GM23338 (cell line): ENCODE measurements at regions not wholly inside any gene's neighbourhood (a gene's known extent, or its start where the extent isn't known, plus 50 kb on each side); places are given as distances from the start of the nearest gene placed in this dataset.
"Not testable (repeated sequence)": the region's sequence is repeated elsewhere in the genome, so short reads cannot be mapped to it uniquely, and the experiment has no call there.

Experiments
- ATAC-seq: fragments of 200-7000 bp; cut with Tn5 transposase; 3 replicates; pipeline ENCODE4 v1.9.1; 2020
- DNase-seq: peaks from one replicate; pipeline ENCODE4 v3.0.0-alpha.2; 2015; ENCODE audit warnings: low spot score
- H2AFZ ChIP-seq: fragments of 200-600 bp; sonication (generic); 2 replicates; pipeline ENCODE4 v1.8.0; 2016; ENCODE audit warnings: antibody characterized with exemption, mild to moderate bottlenecking, moderate library complexity
- H3F3A ChIP-seq: fragments of 200-600 bp; sonication (generic); replicated peaks from 2 replicates; pipeline ENCODE4 v1.8.0; 2017; ENCODE audit warnings: antibody characterized with exemption, mixed run types, low read depth
- H3K27ac ChIP-seq: fragments of 200-600 bp; sonication (generic); 2 replicates; pipeline ENCODE4 v1.6.1; 2016; ENCODE audit warnings: low read depth
- H3K27me3 ChIP-seq: fragments of 200-600 bp; sonication (generic); 2 replicates; pipeline ENCODE4 v1.8.0; 2016; ENCODE audit warnings: mild to moderate bottlenecking, mixed run types, moderate library complexity; ENCODE audit not compliant: insufficient read depth
- H3K36me3 ChIP-seq: fragments of 200-600 bp; sonication (generic); 2 replicates; pipeline ENCODE4 v1.8.0; 2016; ENCODE audit warnings: mild to moderate bottlenecking; ENCODE audit not compliant: insufficient read depth
- H3K4me1 ChIP-seq: fragments of 200-600 bp; sonication (generic); 2 replicates; pipeline ENCODE4 v1.8.0; 2016; ENCODE audit warnings: mild to moderate bottlenecking, moderate library complexity; ENCODE audit not compliant: insufficient read depth
- H3K4me2 ChIP-seq: fragments of 200-600 bp; sonication (generic); 2 replicates; pipeline ENCODE4 v1.7.1; 2017; ENCODE audit warnings: mixed run types
- H3K4me3 ChIP-seq: fragments of 200-600 bp; sonication (generic); 2 replicates; pipeline ENCODE4 v1.6.1; 2016; ENCODE audit warnings: mixed run types
- H3K79me2 ChIP-seq: fragments of 200-600 bp; sonication (generic); replicated peaks from 2 replicates; pipeline ENCODE4 v1.8.0; 2017; ENCODE audit warnings: mild to moderate bottlenecking; ENCODE audit not compliant: insufficient read depth
- H3K9me2 ChIP-seq: fragments of 200-600 bp; sonication (generic); 2 replicates; pipeline ENCODE4 v1.8.0; 2017; ENCODE audit not compliant: insufficient read depth
- H4K20me1 ChIP-seq: fragments of 200-600 bp; sonication (generic); replicated peaks from 2 replicates; pipeline ENCODE4 v1.8.0; 2017; ENCODE audit warnings: mild to moderate bottlenecking; ENCODE audit not compliant: insufficient read depth
- H3K27ac Mint-ChIP-seq: 2 replicates; pipeline ENCODE4 v1.8.0; 2020; ENCODE audit warnings: inconsistent platforms, mild to moderate bottlenecking, moderate library complexity, mixed read lengths
- H3K27me3 Mint-ChIP-seq: 3 replicates; pipeline ENCODE4 v1.8.0; 2022; ENCODE audit warnings: low read depth, mild to moderate bottlenecking, moderate library complexity, mixed read lengths, inconsistent platforms; ENCODE audit not compliant: insufficient read depth, poor library complexity
- H3K36me3 Mint-ChIP-seq: 3 replicates; pipeline ENCODE4 v1.8.0; 2021; ENCODE audit warnings: low read depth, mild to moderate bottlenecking, inconsistent platforms, moderate library complexity, mixed read lengths
- H3K4me1 Mint-ChIP-seq: 3 replicates; pipeline ENCODE4 v1.8.0; 2020; ENCODE audit warnings: mild to moderate bottlenecking, inconsistent platforms, mixed read lengths
- H3K4me3 Mint-ChIP-seq: 3 replicates; pipeline ENCODE4 v1.8.0; 2021; ENCODE audit warnings: moderate library complexity, mild to moderate bottlenecking, inconsistent platforms, mixed read lengths
- H3K9me3 Mint-ChIP-seq: 3 replicates; pipeline ENCODE4 v1.8.0; 2020; ENCODE audit warnings: moderate library complexity, mild to moderate bottlenecking, inconsistent platforms, mixed read lengths
- CREB1 ChIP-seq: fragments of 250-450 bp; sonication (Bioruptor Pico); IDR thresholded peaks from 2 replicates; pipeline ENCODE4 v1.5.0; 2020; ENCODE audit warnings: low read depth, mild to moderate bottlenecking, moderate library complexity
- CTCF ChIP-seq, 2 experiments: fragments of 200-600 bp in 1 of 2; sonication (generic) in 1 of 2; conservative IDR thresholded peaks; 2 replicates each; pipeline versions ENCODE4 v1.5.1 to v1.6.1; 2016 to 2017; ENCODE audit warnings: antibody characterized with exemption in 2 of 2, low read depth in 2 of 2, mild to moderate bottlenecking in 2 of 2, moderate library complexity in 1 of 2
- EZH2 ChIP-seq: fragments of 200-600 bp; sonication (generic); IDR thresholded peaks from one replicate; pipeline ENCODE4 v1.8.0; 2017; ENCODE audit warnings: antibody characterized with exemption, mild to moderate bottlenecking, low read depth; ENCODE audit not compliant: unreplicated experiment
- EZH2phosphoT487 ChIP-seq: fragments of 200-600 bp; sonication (generic); IDR thresholded peaks from one replicate; pipeline ENCODE4 v1.8.1; 2018; ENCODE audit warnings: antibody characterized with exemption; ENCODE audit not compliant: unreplicated experiment
- POLR2AphosphoS5 ChIP-seq: IDR thresholded peaks from 2 replicates; pipeline ENCODE4 v1.6.1; 2016; ENCODE audit warnings: antibody characterized with exemption, low read depth
- REST ChIP-seq: IDR thresholded peaks from one replicate; pipeline ENCODE4 v1.6.1; 2018; ENCODE audit warnings: antibody characterized with exemption; ENCODE audit not compliant: unreplicated experiment
- STAT1 ChIP-seq: IDR thresholded peaks from one replicate; pipeline ENCODE4 v1.6.1; 2016; ENCODE audit warnings: antibody characterized with exemption; ENCODE audit not compliant: unreplicated experiment
- ZNF114 ChIP-seq: fragments of 250-450 bp; sonication (Bioruptor Pico); IDR thresholded peaks from 2 replicates; pipeline ENCODE4 v1.5.0; 2020; ENCODE audit warnings: mild to moderate bottlenecking, moderate library complexity
- ZNF331 ChIP-seq: fragments of 250-450 bp; sonication (Bioruptor Pico); IDR thresholded peaks from 2 replicates; pipeline ENCODE4 v1.5.0; 2020; ENCODE audit warnings: low read depth, mild to moderate bottlenecking, moderate library complexity

GRCh38 chr4:26242451-26242850, 78.4 kb upstream of the RBPJ start (continued):
- TF ChIP-seq REST: no peak

DNA sequence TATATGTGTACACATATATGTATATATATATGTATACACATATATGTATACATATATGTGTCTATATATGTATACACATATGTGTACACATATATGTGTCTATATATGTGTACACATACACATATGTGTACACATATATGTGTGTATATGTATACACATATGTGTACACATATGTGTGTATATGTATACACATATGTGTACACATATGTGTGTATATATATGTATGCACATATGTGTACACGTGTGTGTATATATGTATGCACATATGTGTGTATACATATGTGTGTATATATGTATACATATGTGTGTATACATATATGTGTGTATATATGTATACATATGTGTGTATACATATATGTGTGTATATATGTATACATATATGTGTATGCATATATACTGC, 76.7 kb upstream of the RBPJ start:
- not testable (repeated sequence) for H3K79me2 ChIP-seq, H3K9me2 ChIP-seq, H3K4me2 ChIP-seq, H3K4me1 ChIP-seq, H3K4me1 Mint-ChIP-seq, H3K4me3 ChIP-seq, H3K27me3 ChIP-seq, ATAC-seq, H3K36me3 Mint-ChIP-seq, H2AFZ ChIP-seq, H3K27ac Mint-ChIP-seq, H3K27me3 Mint-ChIP-seq, H3K4me3 Mint-ChIP-seq, DNase-seq, H3K36me3 ChIP-seq, H3K27ac ChIP-seq, H4K20me1 ChIP-seq
- H3K9me3 Mint-ChIP-seq: peaks cover 16% of the 10 kb centered on the region
- peaks cover 11% of the 10 kb centered on the region for H3F3A ChIP-seq

DNA sequence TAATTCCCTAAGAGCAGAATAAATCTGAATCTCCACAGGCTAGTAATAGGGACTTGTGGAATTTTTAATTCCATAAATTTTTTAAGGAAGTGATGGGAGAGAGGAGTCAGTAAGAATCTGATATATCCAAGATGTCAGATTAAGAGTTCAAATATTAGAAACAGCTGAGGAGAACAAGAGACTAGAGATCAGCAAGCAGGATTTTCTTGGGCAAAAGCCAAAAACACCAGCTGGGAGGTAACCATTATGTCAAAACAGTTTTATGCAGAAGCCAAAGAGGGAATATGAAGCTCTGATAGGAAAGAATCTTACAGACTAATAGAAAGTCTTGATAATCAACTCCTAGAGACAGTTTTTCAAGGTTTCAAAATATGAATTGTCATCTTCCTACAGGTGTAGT, 72.2 kb upstream of the RBPJ start:
- no peak for ATAC-seq

GRCh38 chr4:26252349-26253025, 68.3 kb upstream of the RBPJ start:
- Mint-ChIP-seq H3K36me3 (no peaks in the 10 kb centered on the region), H3K9me3 (no peaks in the 10 kb centered on the region), H3K27ac (no peak overlapping the region), H3K4me1 (no peaks in the 10 kb centered on the region), H3K4me3 (no peak overlapping the region), H3K27me3 (no peaks in the 10 kb centered on the region)
- Histone ChIP-seq H3K79me2 (no peaks in the 10 kb centered on the region), H3K9me2 (no peaks in the 10 kb centered on the region), H4K20me1 (no peaks in the 10 kb centered on the region), H2AFZ (0 out of 2 replicates have a peak overlapping the region, but pooled peaks have one; percentile 52), H3K27me3 (no peaks in the 10 kb centered on the region), H3K27ac (no peak overlapping the region), H3K4me1 (no peaks in the 10 kb centered on the region), H3K36me3 (no peaks in the 10 kb centered on the region; the same call in 1 of the 2 replicates), H3K4me3 (no peak overlapping the region), H3F3A (0 out of 2 replicates have a peak, but pooled peaks cover 4% of the 10 kb centered on the region), H3K4me2 (no peak overlapping the region)
- ATAC-seq: no peak
- DNase-seq: no peak
- no peak for TF ChIP-seq CREB1 (CRISPR knock-in tag)
- no peak for TF ChIP-seq CTCF (conservative IDR thresholded peaks at IDR 0.05; ENCODE audit: low read depth in 2 of 2)
- TF ChIP-seq ZNF331: no peak
- no peak for TF ChIP-seq ZNF114 (CRISPR knock-in tag)
- no peak for TF ChIP-seq EZH2phosphoT487
- TF ChIP-seq EZH2: no peak
- no peak for TF ChIP-seq STAT1
- no peak for TF ChIP-seq POLR2AphosphoS5

More for the DNA sequence above, 72.2 kb upstream of the RBPJ start:
- no peaks in the 10 kb centered on the region for H3K27me3 ChIP-seq
- H3K4me1 ChIP-seq: no peaks in the 10 kb centered on the region
- H3K36me3 ChIP-seq: no peaks in the 10 kb centered on the region; the same call in 1 of the 2 replicates
- no peaks in the 10 kb centered on the region for H3K9me2 ChIP-seq
- H3K27ac ChIP-seq: no peak overlapping the region
- Mint-ChIP-seq H3K27ac (no peak overlapping the region), H3K27me3 (no peaks in the 10 kb centered on the region), H3K4me3 (no peak overlapping the region), H3K9me3 (peaks cover 16% of the 10 kb centered on the region), H3K4me1 (no peaks in the 10 kb centered on the region), H3K36me3 (no peaks in the 10 kb centered on the region; the same call in 2 of the 3 replicates)
- no peaks in the 10 kb centered on the region for H3K79me2 ChIP-seq
- no peak for DNase-seq
- no peak overlapping the region for H3K4me3 ChIP-seq
- no peak overlapping the region for H3K4me2 ChIP-seq
- no peaks in the 10 kb centered on the region for H4K20me1 ChIP-seq
- no peak overlapping the region for H2AFZ ChIP-seq
- no peak for TF ChIP-seq POLR2AphosphoS5
- TF ChIP-seq CREB1 (CRISPR knock-in tag): no peak
- H3F3A ChIP-seq: peaks cover 8% of the 10 kb centered on the region; the same call in 1 of the 2 replicates
